WTC11 (cell line): ENCODE measurements at regions not wholly inside any gene's neighbourhood (a gene's known extent, or its start where the extent isn't known, plus 50 kb on each side); places are given as distances from the start of the nearest gene placed in this dataset.

ENCODE experiments used
- ATAC-seq: fragments of 200-7000 bp; cut with Tn5 transposase; 2 replicates; pipeline ENCODE4 v1.10.0; 2021; ENCODE audit warnings: mild to moderate bottlenecking, moderate library complexity
- CTCF ChIA-PET: fragments of 300-600 bp; sonication (Branson Sonifier 250); formaldehyde crosslinking; loops from one replicate; lab custom pipeline; 2021; ENCODE audit warnings: antibody characterized with exemption; lab: Charles Lee
- POLR2A ChIA-PET: fragments of 350-600 bp; sonication (Branson Sonifier 250); formaldehyde crosslinking; loops from one replicate; lab custom pipeline; 2021; ENCODE audit warnings: antibody characterized with exemption; lab: Charles Lee
- DNase-seq: peaks from one replicate; pipeline ENCODE4 v3.0.0; 2021; ENCODE audit warnings: low spot score
- H3K27ac Mint-ChIP-seq: 2 replicates; pipeline ENCODE4 v1.8.0; 2021; ENCODE audit warnings: mixed read lengths
- H3K27me3 Mint-ChIP-seq: 2 replicates; pipeline ENCODE4 v1.8.0; 2021; ENCODE audit warnings: low read depth, mild to moderate bottlenecking, moderate library complexity, mixed read lengths
- H3K36me3 Mint-ChIP-seq: 2 replicates; pipeline ENCODE4 v1.8.0; 2021; ENCODE audit warnings: mixed read lengths
- H3K4me1 Mint-ChIP-seq: 2 replicates; pipeline ENCODE4 v1.8.0; 2022; ENCODE audit warnings: mixed read lengths
- H3K4me3 Mint-ChIP-seq: 2 replicates; pipeline ENCODE4 v1.8.0; 2021; ENCODE audit warnings: mild to moderate bottlenecking, moderate library complexity, mixed read lengths
- H3K9me3 Mint-ChIP-seq: 2 replicates; pipeline ENCODE4 v1.8.0; 2021; ENCODE audit warnings: mixed read lengths
- CBFB ChIP-seq: sonication (generic); formaldehyde crosslinking; IDR thresholded peaks from 2 replicates; pipeline ENCODE4 v1.8.1; 2022; ENCODE audit warnings: mild to moderate bottlenecking, low read depth, missing genetic modification reagents
- NFYB ChIP-seq: sonication (generic); formaldehyde crosslinking; conservative IDR thresholded peaks from 2 replicates; pipeline ENCODE4 v1.8.0; 2022; ENCODE audit warnings: low read depth, missing genetic modification reagents
- NR2C2 ChIP-seq: sonication (generic); formaldehyde crosslinking; IDR thresholded peaks from 2 replicates; pipeline ENCODE4 v1.8.0; 2022; ENCODE audit warnings: mild to moderate bottlenecking, missing genetic modification reagents
- OVOL2 ChIP-seq: fragments of 250-450 bp; sonication (Bioruptor Pico); IDR thresholded peaks from 2 replicates; pipeline ENCODE4 v1.9.0; 2021; ENCODE audit warnings: mild to moderate bottlenecking, borderline replicate concordance
- PREB ChIP-seq: sonication (generic); formaldehyde crosslinking; IDR thresholded peaks from 2 replicates; pipeline ENCODE4 v1.8.1; 2022; ENCODE audit warnings: mild to moderate bottlenecking, missing genetic modification reagents, moderate library complexity, borderline replicate concordance
- RORB ChIP-seq: fragments of 250-450 bp; sonication (Bioruptor Pico); IDR thresholded peaks from 2 replicates; pipeline ENCODE4 v1.9.0; 2021; ENCODE audit warnings: mild to moderate bottlenecking
- TP53 ChIP-seq: sonication (generic); formaldehyde crosslinking; IDR thresholded peaks from 2 replicates; pipeline ENCODE4 v1.8.1; 2023; ENCODE audit warnings: mild to moderate bottlenecking, missing genetic modification reagents
- ZBTB21 ChIP-seq: sonication (generic); formaldehyde crosslinking; IDR thresholded peaks from 2 replicates; pipeline ENCODE4 v1.8.1; 2023; ENCODE audit warnings: mild to moderate bottlenecking, missing genetic modification reagents, borderline replicate concordance
- ZMAT4 ChIP-seq: fragments of 250-450 bp; sonication (Bioruptor Pico); IDR thresholded peaks from 2 replicates; pipeline ENCODE4 v1.9.0; 2021; ENCODE audit warnings: mild to moderate bottlenecking
- ZNF121 ChIP-seq: sonication (generic); formaldehyde crosslinking; IDR thresholded peaks from 2 replicates; pipeline ENCODE4 v1.8.0; 2023; ENCODE audit warnings: missing genetic modification reagents
- ZNF219 ChIP-seq: sonication (generic); formaldehyde crosslinking; IDR thresholded peaks from 2 replicates; pipeline ENCODE4 v1.8.0; 2023; ENCODE audit warnings: missing genetic modification reagents, mild to moderate bottlenecking, borderline replicate concordance
- ZNF425 ChIP-seq: fragments of 250-450 bp; sonication (Bioruptor Pico); conservative IDR thresholded peaks from 2 replicates; pipeline ENCODE4 v1.9.0; 2021; ENCODE audit warnings: mild to moderate bottlenecking
- ZSCAN18 ChIP-seq: fragments of 250-450 bp; sonication (Bioruptor Pico); IDR thresholded peaks from 2 replicates; pipeline ENCODE4 v2.1.2; 2022; ENCODE audit warnings: mild to moderate bottlenecking, moderate library complexity
- TF ChIP-seq, protein P1 (sequence below): sonication (generic); formaldehyde crosslinking; IDR thresholded peaks from 2 replicates; pipeline ENCODE4 v1.8.1; 2022; ENCODE audit warnings: mild to moderate bottlenecking, moderate library complexity, missing genetic modification reagents
- TF ChIP-seq, protein P2 (sequence below): sonication (generic); formaldehyde crosslinking; IDR thresholded peaks from 2 replicates; pipeline ENCODE4 v1.8.1; 2022; ENCODE audit warnings: low read depth, mild to moderate bottlenecking, moderate library complexity, missing genetic modification reagents, borderline replicate concordance
- TF ChIP-seq, protein P3 (sequence below): fragments of 250-450 bp; sonication (Bioruptor Pico); IDR thresholded peaks from 2 replicates; pipeline ENCODE4 v1.9.0; 2021; ENCODE audit warnings: mild to moderate bottlenecking

GRCh38 chr7:156074084-156074483 is 261.8 kb upstream of the SHH start (continued):
- TF ChIP-seq ZSCAN18 (no peak), ZBTB21 (CRISPR knock-in tag) (no peak), NR2C2 (CRISPR knock-in tag) (no peak), TP53 (CRISPR knock-in tag) (no peak), CBFB (CRISPR knock-in tag) (no peak), ZNF425 (CRISPR knock-in tag) (no peak)
- TF ChIP-seq, protein P1, sequence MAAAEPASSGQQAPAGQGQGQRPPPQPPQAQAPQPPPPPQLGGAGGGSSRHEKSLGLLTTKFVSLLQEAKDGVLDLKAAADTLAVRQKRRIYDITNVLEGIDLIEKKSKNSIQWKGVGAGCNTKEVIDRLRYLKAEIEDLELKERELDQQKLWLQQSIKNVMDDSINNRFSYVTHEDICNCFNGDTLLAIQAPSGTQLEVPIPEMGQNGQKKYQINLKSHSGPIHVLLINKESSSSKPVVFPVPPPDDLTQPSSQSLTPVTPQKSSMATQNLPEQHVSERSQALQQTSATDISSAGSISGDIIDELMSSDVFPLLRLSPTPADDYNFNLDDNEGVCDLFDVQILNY = no peak
- TF ChIP-seq, protein P2, sequence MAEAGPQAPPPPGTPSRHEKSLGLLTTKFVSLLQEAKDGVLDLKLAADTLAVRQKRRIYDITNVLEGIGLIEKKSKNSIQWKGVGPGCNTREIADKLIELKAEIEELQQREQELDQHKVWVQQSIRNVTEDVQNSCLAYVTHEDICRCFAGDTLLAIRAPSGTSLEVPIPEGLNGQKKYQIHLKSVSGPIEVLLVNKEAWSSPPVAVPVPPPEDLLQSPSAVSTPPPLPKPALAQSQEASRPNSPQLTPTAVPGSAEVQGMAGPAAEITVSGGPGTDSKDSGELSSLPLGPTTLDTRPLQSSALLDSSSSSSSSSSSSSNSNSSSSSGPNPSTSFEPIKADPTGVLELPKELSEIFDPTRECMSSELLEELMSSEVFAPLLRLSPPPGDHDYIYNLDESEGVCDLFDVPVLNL (CRISPR knock-in tag) = no peak

- POLR2A ChIA-PET = no interaction called here
- DNase-seq = no peak
- peaks cover 9% of the 10 kb centered on the region for H3K27me3 Mint-ChIP-seq
- TF ChIP-seq NFYB (CRISPR knock-in tag) = no peak
- TF ChIP-seq PREB (CRISPR knock-in tag) = no peak
- TF ChIP-seq RORB (CRISPR knock-in tag) = no peak
- TF ChIP-seq OVOL2 = no peak
- TF ChIP-seq, protein P3, sequence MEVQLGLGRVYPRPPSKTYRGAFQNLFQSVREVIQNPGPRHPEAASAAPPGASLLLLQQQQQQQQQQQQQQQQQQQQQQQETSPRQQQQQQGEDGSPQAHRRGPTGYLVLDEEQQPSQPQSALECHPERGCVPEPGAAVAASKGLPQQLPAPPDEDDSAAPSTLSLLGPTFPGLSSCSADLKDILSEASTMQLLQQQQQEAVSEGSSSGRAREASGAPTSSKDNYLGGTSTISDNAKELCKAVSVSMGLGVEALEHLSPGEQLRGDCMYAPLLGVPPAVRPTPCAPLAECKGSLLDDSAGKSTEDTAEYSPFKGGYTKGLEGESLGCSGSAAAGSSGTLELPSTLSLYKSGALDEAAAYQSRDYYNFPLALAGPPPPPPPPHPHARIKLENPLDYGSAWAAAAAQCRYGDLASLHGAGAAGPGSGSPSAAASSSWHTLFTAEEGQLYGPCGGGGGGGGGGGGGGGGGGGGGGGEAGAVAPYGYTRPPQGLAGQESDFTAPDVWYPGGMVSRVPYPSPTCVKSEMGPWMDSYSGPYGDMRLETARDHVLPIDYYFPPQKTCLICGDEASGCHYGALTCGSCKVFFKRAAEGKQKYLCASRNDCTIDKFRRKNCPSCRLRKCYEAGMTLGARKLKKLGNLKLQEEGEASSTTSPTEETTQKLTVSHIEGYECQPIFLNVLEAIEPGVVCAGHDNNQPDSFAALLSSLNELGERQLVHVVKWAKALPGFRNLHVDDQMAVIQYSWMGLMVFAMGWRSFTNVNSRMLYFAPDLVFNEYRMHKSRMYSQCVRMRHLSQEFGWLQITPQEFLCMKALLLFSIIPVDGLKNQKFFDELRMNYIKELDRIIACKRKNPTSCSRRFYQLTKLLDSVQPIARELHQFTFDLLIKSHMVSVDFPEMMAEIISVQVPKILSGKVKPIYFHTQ (CRISPR knock-in tag) = no peak
- TF ChIP-seq, all 79 proteins: peak for 0
- Mint-ChIP-seq H3K27ac (no peak overlapping the region), H3K9me3 (peaks cover 49% of the 10 kb centered on the region), H3K36me3 (peaks cover 39% of the 10 kb centered on the region), H3K4me1 (no peaks in the 10 kb centered on the region), H3K4me3 (no peak overlapping the region)
- CTCF ChIA-PET = no interaction called here
- ATAC-seq = no peak
Observed at GRCh38 chr7:156073366-156074052, 261.2 kb upstream of the SHH start.

- no peak overlapping the region for H3K4me3 Mint-ChIP-seq
- TF ChIP-seq ZNF121 (CRISPR knock-in tag) = no peak
- TF ChIP-seq ZNF219 = no peak
- no peak for TF ChIP-seq ZMAT4 (CRISPR knock-in tag)
- TF ChIP-seq, all 79 proteins: peak for 0
- peaks cover 52% of the 10 kb centered on the region for H3K9me3 Mint-ChIP-seq
- H3K27ac Mint-ChIP-seq = no peak overlapping the region
- H3K36me3 Mint-ChIP-seq = peaks cover 39% of the 10 kb centered on the region
- ChIA-PET POLR2A (no interaction called here), CTCF (interaction anchor here (0.5 kb wide), 1 partner anchor 1226 kb away, joined by 3 read pairs; no protein-coding TSS in a partner anchor)
- ATAC-seq = no peak
- peaks cover 16% of the 10 kb centered on the region for H3K27me3 Mint-ChIP-seq
- no peak for DNase-seq
- no peaks in the 10 kb centered on the region for H3K4me1 Mint-ChIP-seq
Observed at GRCh38 chr7:156071612-156072011, 259.3 kb upstream of the SHH start.
